Activated effector memory CD4-positive, alpha-beta T cell treated with anti-CD3 and anti-CD28 coated beads, Interleukin-2, amount 50 U/mL, for 16 hours (primary cell): ENCODE measurements at regions not wholly inside any gene's neighbourhood (a gene's known extent, or its start where the extent isn't known, plus 50 kb on each side); places are given as distances from the start of the nearest gene placed in this dataset.
"Not testable (repeated sequence)": the region's sequence is repeated elsewhere in the genome, so short reads cannot be mapped to it uniquely, and the experiment has no call there.

Source experiments
- DNase-seq: peaks from one replicate; pipeline ENCODE4 v3.0.0-alpha.2; 2020

- DNase-seq: no peak
Measured at GRCh38 chr2:192645811-192646598, 451.3 kb upstream of the TMEFF2 start.

GRCh38 chr2:192634557-192634956 lies 439.8 kb upstream of the TMEFF2 start:
- DNase-seq: no peak

GRCh38 chr2:192628017-192628416 lies 433.3 kb upstream of the TMEFF2 start:
- no peak for DNase-seq

GRCh38 chr2:192615105-192615504 lies 420.4 kb upstream of the TMEFF2 start:
- no peak for DNase-seq

GRCh38 chr2:192604295-192604694 lies 409.6 kb upstream of the TMEFF2 start:
- DNase-seq: no peak

- not testable (repeated sequence) for DNase-seq
Measured at GRCh38 chr2:192598649-192599048, 403.9 kb upstream of the TMEFF2 start.

- DNase-seq: no peak
Measured at GRCh38 chr2:192593561-192593960, 398.8 kb upstream of the TMEFF2 start.

GRCh38 chr2:192591617-192592016 lies 396.9 kb upstream of the TMEFF2 start:
- no peak for DNase-seq

- no peak for DNase-seq
Measured at GRCh38 chr2:192585418-192585817, 390.7 kb upstream of the TMEFF2 start.

GRCh38 chr2:192584976-192585375 lies 390.2 kb upstream of the TMEFF2 start:
- DNase-seq: no peak

GRCh38 chr2:192579965-192580700 lies 385.4 kb upstream of the TMEFF2 start:
- no peak for DNase-seq

- no peak for DNase-seq
Measured at GRCh38 chr2:192578780-192579179, 384.0 kb upstream of the TMEFF2 start.

GRCh38 chr2:192577706-192578105 lies 383.0 kb upstream of the TMEFF2 start:
- DNase-seq: no peak

- no peak for DNase-seq
Measured at GRCh38 chr2:192574552-192574951, 379.8 kb upstream of the TMEFF2 start.

GRCh38 chr2:192571636-192572035 lies 376.9 kb upstream of the TMEFF2 start:
- DNase-seq: no peak

- DNase-seq: no peak
Measured at GRCh38 chr2:192570788-192571187, 376.1 kb upstream of the TMEFF2 start.

- no peak for DNase-seq
Measured at GRCh38 chr2:192566863-192567262, 372.1 kb upstream of the TMEFF2 start.

- DNase-seq: no peak
Measured at GRCh38 chr2:192560326-192560725, 365.6 kb upstream of the TMEFF2 start.

- DNase-seq: no peak
Measured at GRCh38 chr2:192559587-192559986, 364.9 kb upstream of the TMEFF2 start.

- no peak for DNase-seq
Measured at GRCh38 chr2:192558637-192559036, 363.9 kb upstream of the TMEFF2 start.

GRCh38 chr2:192555740-192556139 lies 361.0 kb upstream of the TMEFF2 start:
- DNase-seq: no peak

GRCh38 chr2:192551760-192552159 lies 357.0 kb upstream of the TMEFF2 start:
- no peak for DNase-seq

- DNase-seq: no peak
Measured at GRCh38 chr2:192546565-192546964, 351.8 kb upstream of the TMEFF2 start.

- DNase-seq: no peak
Measured at GRCh38 chr2:192544371-192544955, 349.7 kb upstream of the TMEFF2 start.
